Left kidney (tissue), 1 donor: ENCODE measurements at regions not wholly inside any gene's neighbourhood (a gene's known extent, or its start where the extent isn't known, plus 50 kb on each side); places are given as distances from the start of the nearest gene placed in this dataset.

Experiments used
- DNase-seq: peaks from one replicate; pipeline ENCODE4 v3.0.0-alpha.2; 2013

GRCh38 chr22:48205161-48205560 is 1442.7 kb downstream of the TBC1D22A start:
- no peak for DNase-seq

DNA sequence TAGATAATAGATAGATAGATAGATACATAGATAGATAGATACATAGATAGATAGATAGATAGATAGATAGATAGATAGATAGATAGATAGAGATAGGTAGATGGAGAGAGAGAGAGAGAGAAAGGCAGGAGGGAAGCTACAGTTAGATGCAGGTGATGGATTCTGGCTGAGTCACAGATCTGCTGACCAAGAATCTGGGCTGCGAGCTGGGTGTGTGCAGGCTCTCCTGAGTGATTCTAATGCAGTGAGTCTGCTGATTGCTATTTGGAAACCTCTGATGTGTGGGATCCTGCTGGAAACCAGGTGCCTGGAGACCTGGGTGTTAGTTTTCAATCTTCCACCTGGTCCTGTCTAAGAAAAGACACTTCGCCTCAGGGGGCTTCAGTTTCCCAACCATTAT is 1441.8 kb downstream of the TBC1D22A start:
- DNase-seq, result no peak

DNA sequence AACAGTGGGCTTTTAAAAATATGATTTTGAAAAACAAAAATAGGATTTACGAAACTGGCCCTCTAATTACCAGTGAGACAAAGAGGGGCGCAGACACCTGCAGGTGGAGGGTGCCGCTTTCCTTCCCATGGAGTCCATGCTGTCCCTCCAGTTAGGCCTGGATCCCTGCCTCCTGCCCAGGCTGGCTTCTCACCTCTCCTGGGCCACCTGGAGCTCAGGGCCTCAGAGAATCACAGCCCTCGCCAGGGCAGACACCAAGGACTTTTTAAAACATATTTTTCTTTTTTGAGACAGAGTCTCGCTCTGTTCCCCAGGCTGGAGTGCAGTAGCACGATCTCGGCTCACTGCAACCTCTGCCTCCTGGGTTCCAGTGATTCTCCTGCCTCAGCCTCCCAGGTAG is 1437.2 kb downstream of the TBC1D22A start:
- DNase-seq, result no peak

DNA sequence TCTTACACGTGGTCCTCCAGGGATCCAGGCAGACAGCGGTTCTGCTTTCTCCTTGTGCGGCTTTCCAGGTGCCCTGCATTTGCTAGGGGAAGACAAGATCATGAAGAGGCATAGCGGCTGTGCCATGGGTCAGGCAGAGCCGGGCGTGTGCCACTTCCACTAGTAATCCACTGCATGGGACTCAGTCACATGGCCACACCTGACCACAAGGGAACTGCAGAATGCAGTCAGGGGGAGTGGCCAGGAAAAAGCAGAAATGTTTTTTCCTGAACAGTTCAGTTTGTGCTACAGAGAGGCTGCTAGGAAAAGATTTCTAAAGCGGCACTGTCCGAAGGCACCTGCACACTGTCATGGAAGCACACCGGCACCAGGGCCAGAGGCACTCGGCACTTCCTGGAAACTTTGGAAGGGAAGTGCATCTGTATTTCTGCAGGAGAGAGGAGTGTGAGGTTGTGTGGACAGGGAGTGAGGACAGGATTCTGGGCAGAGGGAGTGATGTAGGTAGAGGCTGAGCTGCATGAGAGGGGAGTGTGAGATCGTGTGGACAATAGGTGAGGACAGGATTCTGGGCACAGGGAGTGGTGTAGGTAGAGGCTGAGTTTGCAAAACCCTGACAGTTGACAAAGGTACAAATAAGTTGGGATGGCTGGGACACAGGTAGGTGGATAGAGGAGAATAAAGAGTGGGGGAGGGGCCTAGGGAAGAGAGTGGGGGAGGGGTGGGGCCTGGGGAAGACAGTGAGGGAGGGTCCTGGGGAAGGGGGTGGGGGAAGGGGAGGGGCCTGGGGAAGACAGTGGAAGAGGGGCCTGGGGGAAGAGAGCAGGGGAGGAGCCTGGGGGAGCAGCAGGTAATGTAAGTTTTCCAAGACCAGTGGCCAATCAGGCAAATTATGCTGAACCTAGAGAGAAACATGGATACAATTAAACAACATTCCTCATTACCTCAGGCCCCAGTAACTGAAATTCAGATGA is 1436.3 kb downstream of the TBC1D22A start:
- no peak for DNase-seq

DNA sequence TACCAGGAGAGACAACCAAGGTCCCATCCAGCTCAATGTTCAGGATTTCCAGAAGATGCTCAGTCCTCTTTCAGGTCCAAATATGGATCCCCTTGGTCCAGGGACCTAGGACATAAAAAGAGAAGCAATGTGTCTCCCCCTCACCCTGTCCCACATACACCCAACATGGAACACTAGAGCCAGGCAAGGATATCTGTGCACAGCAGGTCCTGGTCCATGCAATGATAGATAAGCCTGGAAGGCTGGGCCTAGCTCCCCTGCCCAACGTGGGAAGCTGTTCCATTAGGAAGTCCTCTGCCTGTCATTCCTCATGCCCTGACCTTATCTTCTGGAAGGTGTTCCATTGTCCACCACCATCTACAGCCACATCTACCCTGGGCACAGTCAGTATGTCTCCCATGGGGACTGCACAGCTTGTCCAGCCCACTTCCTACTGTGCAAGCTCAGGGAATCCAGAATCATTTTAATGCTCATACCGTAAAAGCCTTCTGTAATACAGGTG is 1434.8 kb downstream of the TBC1D22A start:
- DNase-seq, result no peak

- DNase-seq, result no peak
Observed at GRCh38 chr22:48192920-48193319, 1430.5 kb downstream of the TBC1D22A start.

GRCh38 chr22:48192071-48192470 is 1429.6 kb downstream of the TBC1D22A start:
- no peak for DNase-seq

DNA sequence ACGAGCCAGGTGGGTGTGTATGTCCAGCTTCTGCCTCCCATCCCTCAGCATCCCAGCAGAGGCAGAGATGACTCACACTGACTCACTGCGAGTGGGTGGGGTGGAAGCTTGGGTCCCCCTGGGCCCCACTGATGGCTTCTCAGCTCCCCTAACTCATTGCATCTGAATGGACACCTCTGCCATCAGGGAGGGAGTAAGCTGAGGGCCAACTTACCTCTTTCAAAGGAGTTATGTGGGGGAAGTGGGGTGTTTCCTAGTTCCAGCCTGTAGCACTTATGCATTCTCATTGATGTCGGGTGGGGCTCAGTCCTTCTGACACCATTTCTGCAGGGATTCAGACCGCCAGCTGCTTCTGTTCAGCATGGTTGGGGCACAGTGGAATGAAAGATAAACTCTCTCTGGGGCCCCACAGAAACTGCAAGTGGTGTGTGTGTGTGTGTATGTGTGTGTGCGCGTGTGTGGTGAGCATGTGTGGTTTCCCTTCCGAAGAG is 1425.8 kb downstream of the TBC1D22A start:
- DNase-seq, result no peak

- DNase-seq, result no peak
Observed at GRCh38 chr22:48187356-48187755, 1424.9 kb downstream of the TBC1D22A start.

GRCh38 chr22:48186146-48186790 is 1423.8 kb downstream of the TBC1D22A start:
- DNase-seq, result no peak

DNA sequence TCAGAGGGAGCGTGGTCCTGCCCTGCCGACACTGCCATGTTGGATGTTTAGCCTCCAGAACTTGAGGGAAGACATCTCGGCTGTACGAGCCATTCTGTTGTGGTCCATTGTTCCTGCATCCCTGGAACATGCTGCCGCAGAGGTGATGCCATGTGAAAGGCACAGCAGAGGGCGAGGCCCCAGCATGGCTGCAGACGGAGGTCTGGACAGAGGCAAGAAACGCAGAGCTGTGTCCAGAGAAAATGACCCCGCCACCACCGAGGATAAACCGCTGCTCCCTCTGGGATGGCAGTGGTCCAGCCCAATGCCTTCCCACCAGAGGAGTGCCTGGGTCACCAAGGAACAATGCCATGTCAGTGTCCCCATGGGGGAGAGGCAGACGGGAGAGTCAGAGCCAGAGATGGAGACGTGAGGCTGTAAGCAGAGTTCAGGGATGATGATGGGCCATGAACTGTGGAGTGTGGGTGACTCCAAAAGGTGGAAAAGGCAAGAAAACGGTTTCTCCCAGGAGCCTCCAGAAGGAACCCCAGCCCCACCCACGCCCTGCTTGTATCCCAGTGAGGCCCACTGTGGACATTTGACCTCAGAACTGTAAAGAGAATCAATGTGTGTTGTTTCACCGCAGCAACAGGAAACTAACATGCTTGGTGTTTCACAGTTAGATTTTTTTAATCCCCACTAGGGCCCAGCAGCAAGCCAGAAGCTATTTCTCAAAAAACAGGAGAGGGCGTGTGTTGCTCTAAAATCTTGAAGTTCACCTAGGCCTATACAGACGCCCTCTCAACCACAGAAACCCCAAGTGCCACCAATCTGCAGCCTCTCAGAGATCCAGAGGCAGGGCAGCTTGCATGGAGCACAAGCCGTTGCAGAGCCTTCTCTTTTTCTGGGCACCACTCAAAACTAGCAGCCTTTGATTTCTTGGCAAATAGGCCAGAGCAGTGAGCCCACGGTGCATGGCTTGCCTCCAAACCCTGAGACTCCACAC is 1422.9 kb downstream of the TBC1D22A start:
- DNase-seq, result no peak

DNA sequence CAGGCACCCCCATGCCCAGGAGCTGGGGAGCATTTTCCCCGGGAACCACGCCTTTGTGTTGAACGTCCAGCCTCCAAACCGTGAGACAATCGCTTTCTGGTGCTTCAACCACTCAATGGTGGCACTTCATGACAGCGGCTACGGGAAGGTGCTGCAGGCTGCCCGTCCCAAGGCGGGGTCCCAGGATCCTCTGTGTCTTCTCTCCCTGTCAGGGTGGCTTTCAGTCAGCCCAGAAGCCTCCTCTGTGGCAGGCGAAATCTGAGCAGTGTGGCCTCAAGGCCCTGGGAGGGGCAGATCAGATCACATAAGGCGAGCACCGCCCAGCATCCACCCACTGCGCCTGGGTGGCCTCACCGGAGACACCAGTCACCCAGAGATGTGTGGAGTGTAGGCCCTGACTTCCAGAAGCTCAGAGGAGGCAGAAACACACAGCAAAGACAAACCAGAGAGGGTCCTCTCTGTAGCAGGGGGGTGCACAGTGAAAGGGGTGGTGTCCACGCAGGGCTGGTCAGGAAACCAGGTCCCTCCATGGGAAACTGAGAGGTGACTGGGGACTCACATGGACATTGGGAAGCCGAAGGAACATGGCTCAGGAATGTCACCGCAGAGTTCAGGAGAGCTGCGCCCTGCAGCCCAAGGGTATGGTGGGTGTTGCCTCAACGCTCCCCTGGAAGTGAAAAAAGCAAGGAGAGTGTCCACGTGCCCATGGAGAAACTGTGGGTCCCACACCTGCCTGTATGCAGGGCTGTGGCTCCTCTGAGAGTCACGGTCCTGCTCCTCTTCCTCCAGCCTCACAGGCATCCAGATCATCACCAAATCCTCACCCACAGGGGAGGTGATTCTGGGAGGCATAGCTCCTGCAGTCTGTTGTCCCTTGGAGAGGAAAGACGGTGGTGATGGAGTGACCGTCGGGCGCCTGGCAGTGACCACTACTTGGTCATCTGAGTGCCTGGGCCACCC is 1420.7 kb downstream of the TBC1D22A start:
- no peak for DNase-seq

DNA sequence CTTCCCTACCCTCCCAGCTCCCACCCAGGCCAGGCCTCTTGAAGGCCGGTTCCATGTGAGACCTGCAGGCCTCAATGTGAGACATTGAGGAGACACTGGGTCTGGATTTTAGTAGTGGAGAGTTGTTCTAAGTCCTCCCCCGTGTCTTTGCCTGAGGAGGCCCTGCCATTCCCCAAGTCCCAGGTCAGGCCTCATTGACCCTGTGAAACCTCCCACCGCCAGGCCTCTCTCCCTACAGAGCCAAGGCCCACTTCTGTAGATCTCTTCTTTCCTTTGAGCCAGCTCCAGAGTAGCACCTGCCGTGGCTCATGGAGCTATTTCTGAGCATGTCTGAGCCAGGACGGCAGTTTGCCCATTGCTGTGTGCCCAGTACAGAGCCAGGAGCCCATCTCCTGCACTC is 1419.6 kb downstream of the TBC1D22A start:
- DNase-seq, result no peak

DNA sequence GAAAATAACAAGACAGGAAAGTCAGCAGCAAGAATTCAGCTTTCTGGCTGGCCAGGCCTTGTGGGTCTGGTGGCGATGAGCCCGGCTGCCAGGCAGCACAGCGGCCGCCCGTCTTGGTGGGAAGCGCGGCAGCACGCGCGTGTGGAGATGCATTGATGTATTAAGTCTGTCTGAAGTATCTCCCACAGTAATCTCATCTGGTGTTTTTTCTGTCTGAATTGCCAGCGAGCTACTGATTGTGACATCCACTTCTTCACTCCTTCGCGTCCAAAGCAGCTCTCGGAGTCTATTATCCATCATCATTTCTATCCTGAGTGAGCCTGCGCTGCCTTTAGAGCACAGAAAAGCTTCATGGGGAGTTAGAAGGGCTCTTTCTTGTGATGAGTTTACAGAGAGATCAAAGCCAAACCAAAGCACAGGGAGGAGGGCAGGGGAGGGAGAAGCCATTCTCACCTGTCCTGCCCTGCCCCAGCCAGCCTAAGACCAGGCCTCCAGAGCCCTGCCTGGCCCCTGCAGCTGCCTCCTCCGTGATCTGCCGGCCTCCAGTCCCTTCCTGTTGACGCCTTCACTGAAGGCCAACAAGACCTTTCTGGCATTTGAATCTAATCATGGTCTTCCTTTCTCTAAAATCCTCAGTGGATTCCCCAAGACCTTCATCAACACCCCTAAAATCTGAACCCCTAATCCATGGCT is 1419.0 kb downstream of the TBC1D22A start:
- no peak for DNase-seq

DNA sequence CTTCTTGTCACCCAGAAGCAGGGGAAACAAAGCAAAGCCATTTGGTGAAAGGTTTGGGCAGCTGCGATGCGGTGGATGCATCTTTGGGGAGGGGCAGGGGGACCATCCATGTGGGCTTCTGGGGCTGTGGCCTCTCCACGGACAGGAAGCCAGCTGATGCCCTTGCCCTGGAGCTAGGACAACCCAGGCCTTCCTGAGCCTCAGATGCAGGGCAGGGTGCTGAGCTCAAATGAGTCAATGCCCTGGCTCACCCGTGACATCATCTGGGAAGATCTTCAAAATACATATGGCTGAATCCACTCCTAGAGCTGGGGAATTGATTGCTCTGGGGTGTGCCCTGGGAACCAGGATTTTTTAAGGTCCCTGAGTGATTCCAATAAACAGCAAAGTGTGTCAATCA is 1418.2 kb downstream of the TBC1D22A start:
- DNase-seq, result no peak

GRCh38 chr22:48179571-48180546 is 1417.4 kb downstream of the TBC1D22A start:
- no peak for DNase-seq

- DNase-seq, result no peak
Observed at GRCh38 chr22:48178536-48178935, 1416.1 kb downstream of the TBC1D22A start.

DNA sequence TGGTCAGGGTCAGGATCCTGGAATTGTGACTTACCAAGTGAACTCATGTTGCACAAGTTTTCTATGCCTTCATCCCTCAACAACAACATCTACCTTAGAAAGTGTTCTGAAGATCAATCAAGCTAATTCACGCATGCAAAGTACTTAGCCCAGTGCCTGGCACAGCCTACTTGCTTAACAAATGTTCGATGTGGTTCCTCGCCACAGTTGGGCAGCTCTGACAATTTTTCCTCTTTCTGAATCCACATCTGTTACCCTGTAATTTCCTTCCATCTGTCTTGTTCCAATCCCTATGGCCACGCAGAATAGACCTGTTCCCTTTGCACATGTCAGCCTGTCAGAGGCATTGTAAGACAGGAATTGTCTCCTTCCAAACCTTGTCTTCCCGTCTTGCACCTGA is 1415.2 kb downstream of the TBC1D22A start:
- DNase-seq, result no peak

- no peak for DNase-seq
Observed at GRCh38 chr22:48175721-48176120, 1413.3 kb downstream of the TBC1D22A start.
